ACHN (cell line): ENCODE measurements at regions not wholly inside any gene's neighbourhood (a gene's known extent, or its start where the extent isn't known, plus 50 kb on each side); places are given as distances from the start of the nearest gene placed in this dataset.
"Not testable (repeated sequence)": the region's sequence is repeated elsewhere in the genome, so short reads cannot be mapped to it uniquely, and the experiment has no call there.

Experiments
- DNase-seq: peaks from one replicate; pipeline ENCODE4 v3.0.0-alpha.2; 2015
- in situ Hi-C: cut with HindIII; loops from 2 replicates; pipeline ENCODE4 v1.10.0; 2017; ENCODE audit warnings: low sequenced_read_pairs, low pct_ligation_motif_present, low pct_unique_long_range_greater_than_20kb

DNA sequence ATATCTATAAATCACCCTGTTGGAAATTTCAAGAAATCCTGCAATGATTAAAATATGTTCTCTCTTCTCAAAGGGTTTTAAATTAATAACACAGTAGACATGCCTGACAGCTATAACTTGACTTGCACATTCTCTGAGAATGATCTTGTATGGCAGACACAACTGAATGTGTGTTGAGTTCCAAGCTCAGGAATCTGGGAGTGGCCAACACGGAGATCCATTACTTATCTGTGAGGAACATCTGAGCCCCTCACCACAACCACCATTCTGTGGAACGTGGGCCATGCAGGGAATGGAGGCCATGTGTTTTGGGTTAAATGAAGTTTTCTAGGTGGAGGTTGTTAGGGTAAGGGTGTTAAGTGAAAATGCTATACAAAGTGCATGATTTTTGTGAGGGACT lies 105.3 kb upstream of the CHMP2B start:
- in situ Hi-C loops = no loop called here
- no peak for DNase-seq

DNA sequence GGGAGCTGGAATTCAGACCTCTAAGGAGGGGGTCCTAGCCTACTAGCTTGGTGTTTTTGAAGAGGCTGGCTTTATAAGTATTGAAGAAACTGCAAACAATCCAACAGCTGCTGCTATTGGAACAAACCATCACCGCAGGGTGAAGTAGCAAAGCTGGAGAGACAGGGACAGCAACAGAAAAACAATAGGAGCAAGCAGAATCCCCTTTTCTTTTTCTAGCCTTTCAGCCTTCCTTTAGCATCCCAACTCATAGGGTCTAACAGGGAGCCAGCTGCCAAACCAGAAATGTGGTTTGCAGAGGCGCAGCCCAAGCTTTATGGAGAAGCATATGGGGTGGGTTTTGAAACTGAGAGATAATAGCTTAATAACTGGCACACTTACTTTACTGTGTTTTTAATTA lies 106.2 kb upstream of the CHMP2B start:
- no peak for DNase-seq
- in situ Hi-C loops = no loop called here

DNA sequence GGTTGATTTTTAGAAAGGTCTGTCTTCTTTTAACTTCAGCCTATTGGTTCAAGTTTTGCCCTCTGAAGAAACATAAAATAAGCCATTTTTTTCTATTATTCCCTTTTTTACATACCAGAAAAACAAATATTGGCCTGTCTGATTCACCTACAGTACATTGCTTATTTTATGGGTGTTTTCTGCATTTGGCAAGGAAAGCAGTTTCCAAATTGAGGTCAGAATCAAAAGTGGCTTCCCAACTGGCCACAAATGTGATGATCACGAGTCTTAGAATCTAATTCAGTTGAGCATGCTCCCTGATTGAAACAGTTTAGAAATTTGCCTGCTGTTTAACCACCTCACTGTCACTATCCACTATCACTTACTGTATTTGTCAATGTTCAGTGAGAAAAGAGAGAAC lies 106.9 kb upstream of the CHMP2B start:
- in situ Hi-C loops = no loop called here
- DNase-seq = no peak

DNA sequence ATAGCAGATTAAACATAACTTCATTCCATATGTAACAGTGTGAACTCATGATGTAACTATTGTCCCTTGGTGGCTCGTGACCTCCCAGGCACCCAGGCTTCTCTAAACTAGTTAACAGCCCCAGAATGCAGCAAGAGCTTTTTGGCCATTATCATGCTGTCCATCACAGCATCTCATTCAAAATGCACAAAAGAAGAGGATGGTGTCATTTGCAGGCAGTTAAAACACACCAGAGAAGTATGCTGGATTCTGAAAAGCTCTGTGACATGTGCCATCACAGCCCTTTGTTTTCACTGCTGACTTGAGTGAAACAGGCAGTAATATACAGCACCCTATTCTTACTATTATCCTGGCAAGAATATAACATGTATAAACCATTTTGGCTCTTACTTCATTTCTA lies 117.6 kb upstream of the CHMP2B start:
- no peak for DNase-seq
- in situ Hi-C loops = no loop called here

DNA sequence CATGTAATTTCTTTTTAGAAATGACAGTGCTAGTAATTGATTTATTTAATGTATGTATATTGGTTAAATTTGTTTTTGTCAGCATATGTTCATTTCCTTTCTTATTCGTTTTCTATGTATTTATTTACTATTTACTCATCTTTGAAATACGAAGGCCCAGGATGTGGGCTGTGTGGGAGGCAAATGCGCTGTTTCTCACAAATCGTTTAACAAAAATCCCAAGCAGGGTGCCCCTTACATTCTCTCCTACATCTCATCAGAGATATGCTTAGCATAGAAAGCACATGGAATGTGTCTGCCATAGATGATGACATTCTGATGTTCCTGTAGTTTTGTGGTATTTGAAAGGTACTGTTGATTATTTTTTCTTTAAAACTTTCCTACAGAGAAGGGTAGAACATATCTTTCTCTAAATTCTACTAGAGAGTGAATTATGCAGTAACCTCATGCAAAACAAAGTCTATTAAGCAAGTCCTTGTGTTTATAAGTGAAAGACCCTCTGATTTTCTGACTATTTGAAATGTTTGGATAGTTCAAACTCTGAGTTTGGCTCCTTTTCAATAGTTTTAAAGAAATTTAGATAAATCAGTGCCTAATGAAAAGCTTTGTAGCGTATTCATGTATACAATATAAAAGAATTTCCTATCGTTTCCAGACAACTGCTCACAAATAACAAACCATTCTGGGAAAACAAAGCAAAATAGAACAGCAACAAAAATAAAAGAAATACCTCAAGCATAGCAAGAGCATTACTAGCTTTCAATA lies 111.1 kb upstream of the VGLL3 start:
- DNase-seq = no peak
- in situ Hi-C loops = no loop called here

DNA sequence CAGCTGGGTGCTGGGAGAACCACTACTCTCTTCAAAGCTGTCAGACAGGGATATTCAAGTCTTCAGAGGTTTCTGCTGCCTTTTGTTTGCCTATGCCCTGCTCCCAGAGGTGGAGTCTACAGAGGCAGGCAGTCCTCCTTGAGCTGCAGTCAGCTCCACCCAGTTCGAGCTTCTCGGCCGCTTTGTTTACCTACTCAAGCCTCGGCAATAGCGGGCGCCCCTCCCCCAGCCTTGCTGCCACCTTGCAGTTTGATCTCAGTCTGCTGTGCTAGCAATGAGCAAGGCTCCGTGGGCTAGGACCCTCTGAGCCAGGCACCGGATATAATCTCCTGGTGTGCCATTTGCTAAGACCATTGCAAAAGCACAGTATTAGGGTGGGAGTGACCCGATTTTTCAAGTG lies 106.8 kb upstream of the VGLL3 start:
- in situ Hi-C loops, DNase-seq: not testable (repeated sequence)

DNA sequence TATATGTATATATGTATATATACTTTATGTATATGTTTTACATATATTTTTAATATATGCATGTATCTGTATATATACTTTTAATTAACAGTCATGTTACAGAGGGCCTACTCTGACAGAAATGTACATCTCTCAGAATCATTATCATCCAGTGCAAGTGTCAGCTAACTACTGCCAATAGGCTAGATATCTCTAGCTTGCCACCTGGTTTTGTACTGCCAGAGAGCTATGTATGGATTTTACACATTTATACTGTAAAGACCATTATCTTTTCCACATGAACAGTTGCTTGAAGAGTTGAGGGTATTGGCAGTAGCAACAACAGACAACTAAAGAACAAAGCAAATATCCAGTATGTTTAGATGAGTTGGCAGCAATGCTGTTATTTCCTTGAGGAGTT lies 99.7 kb upstream of the VGLL3 start:
- in situ Hi-C loops = no loop called here

DNA sequence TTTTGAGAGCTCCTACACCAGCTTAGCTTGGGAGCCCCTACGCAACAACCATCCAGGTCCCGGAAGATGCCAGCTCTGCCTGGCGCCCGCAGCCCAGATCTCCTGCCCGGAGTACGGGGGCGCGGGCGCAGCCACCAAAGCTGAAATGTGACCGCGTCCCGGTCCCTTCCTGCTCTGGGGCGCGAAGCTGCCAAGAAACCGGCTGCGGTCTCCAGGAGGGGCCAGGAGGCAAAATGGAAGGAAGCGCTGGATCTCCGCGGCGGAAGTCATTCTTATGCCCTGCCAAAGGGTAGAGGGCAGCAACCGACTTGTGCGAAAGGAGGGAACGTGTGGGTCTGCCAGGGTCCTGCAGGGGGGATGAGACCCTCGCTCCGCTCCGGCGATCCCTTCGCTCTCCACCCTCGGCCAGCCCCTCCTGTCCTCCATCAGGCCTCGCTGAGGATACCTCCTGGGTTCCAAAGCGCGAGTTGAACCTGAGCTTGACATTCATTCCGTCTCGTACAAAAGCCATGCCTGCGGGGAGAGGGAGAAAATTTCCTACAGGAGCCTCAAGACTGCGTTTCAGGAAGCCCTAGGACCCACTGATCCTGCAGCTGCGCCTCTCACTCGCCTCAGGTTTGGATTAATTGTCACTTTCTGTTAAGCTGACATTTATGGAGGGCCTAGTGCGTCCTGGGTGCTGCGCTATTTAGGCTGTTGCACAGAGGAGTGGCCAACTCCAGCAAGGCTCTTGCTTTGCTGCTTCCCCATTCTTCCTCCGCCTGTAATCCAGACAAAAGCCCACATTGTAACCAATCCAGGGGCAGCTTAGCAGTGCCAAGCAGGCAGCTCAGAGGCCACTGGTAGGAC lies 98.3 kb upstream of the VGLL3 start:
- no peak for DNase-seq
- in situ Hi-C loops = no loop called here

More for the DNA sequence above, 99.7 kb upstream of the VGLL3 start:
- DNase-seq = no peak

DNA sequence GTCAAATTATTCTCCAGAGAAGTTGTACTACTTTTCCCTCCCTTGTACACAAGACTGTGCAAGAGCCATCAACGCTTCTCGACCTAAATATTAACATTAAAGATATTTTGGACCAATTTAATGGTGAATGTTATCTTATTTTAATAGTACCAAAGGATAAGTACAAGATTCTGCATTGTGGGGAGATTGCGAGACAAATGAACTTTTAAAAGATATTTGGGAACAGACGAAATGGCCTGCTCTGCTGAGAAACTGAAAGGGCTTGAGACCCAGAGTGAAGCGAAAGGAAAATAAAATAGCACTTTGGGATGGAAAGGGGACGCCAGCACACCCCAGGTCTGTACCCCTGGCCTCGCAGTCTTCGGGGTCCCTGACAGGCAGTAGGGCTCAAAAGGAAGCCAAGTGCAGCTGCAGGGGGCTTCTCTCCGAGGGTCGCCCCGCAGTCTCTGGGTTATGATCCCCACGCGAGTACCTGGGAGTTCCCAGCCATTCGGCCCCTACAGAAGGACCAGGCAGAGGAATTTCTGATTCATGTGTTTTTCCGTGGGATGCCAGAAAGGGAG lies 97.6 kb upstream of the VGLL3 start:
- DNase-seq = no peak
- in situ Hi-C loops = no loop called here

DNA sequence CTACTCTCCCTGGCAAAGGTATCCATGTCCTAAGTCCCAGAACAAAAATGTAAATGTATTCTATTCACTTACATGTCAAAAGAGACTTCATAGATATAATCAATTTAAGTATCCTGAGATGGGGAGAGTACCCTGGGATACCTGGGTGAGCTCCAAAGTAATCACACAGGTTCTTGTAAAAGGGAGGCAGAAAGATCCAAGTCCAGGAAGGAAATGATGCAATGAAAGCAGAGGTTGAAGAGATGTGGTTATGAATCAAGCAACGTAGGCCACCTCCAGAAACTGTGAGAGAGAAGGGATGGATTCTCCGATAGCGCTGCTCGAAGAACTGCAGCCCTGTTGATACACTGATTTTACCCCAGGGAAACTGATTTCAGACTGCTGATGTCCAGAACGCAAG lies 93.9 kb upstream of the VGLL3 start:
- no peak for DNase-seq
- in situ Hi-C loops = no loop called here

DNA sequence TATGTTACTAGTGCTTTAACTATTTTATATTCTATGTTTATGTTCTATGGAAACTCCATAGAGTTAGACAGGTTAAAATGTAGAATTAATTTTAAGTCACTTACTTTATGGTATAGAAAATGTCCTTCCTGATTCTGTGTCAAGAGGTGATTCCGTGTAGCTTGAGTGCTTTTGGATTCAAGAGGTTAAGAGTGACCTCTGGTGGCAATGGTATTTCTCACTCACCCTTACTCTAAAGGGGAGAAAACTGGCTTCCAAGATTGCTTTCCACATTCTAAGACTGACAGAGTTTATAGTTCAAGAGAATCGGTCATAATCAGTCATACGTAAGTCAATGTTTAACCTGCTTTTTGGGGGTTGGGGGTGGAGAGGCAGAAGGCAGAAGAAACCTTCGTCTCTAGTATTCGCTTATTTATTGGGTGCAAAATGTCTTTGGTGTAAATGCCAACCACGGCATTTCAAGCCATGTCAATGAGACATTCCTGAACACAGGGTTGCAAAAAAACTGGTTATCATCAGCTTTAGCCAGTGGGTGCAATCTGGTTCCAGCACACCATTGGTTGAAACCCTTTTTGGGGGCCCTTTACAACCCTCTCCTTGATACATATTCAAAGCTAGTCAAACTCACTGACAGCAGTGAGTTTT lies 92.0 kb upstream of the VGLL3 start:
- in situ Hi-C loops = no loop called here
- peak; percentile 40 for DNase-seq

DNA sequence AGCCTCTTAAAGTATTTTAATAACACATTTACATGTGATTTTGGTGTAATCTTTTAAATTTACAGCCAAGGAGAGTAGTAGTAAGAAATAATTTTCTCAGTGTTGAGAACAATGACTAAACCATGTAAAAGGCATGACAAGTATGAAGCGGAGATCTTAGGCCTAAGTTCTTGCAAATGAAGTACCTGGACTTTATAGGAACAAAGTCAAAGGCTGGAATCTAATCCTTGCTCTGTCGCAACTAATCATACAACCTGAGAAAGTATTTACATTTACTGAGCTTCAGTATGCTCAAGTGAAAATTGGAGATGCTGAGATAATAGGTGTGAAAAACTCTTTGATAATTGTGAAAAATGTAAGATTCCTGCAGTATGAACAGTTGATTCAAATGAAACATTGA lies 86.4 kb upstream of the VGLL3 start:
- in situ Hi-C loops = no loop called here
- DNase-seq = no peak

DNA sequence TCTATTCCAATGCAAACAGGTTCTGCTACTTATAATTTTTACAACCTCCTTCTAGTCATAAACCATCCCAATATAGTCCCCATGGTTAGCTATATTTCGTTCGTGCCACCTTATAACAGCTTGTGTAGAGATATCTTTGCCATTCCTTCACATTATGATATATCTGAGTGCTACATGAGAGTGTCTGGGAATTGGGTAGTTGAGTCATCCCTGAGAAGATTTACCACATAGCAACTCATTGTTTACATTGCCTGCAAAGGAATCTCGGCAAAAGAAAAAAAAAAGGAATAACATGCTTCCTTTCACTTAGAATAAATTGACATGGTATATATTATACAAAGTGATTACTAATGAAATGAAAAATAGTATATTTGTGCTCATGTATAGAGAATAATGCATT lies 86.0 kb upstream of the VGLL3 start:
- in situ Hi-C loops = no loop called here
- peak; percentile 5 for DNase-seq

DNA sequence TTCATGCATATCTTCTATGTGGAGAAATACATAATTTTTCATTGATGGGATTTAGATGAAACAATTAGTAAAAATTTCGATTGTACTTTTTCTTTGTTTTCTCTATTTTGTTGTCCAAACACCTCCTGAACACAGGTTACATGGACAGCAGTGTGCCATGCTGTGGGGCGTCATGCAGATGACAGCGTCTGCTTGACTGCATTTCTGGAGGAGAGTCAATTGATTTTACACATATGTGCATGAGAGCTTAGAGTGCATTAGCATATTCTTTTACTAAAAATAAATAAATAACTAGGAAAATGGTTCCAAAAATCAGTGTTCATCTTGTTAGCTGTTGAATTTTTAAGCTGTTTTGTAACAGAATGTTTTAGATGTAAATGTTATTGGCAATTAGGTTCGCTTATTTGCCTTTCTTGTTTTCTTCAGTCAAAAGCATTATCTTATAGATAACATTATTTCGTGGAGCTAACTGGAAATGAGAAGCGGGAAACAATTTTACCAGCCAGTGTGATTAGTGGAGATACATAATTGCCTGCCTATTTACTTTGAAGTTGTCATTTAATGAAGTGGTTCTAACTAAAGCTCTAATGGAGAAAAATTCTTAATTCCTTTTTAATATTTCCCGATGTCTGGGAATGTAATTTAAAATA lies 82.7 kb upstream of the VGLL3 start:
- DNase-seq = no peak
- in situ Hi-C loops = no loop called here

DNA sequence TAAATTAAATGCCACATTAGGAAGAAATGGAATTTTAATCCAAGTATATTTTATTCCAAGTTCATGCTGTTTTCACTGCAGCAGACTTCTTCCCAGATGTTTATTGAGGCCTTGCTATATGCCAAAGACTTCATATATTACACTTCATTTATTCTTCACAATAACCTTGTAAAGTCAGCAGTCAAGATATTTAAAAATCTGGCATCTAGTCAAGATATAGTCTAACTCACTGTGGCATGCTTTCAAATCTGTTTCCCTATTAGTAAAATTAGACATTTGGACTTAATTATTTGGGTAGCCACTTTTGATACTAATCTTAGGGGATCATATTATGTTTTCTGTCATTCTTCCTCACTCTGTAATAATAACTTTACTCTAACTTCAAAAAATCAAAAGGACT lies 81.5 kb upstream of the VGLL3 start:
- no peak for DNase-seq
- in situ Hi-C loops = no loop called here

DNA sequence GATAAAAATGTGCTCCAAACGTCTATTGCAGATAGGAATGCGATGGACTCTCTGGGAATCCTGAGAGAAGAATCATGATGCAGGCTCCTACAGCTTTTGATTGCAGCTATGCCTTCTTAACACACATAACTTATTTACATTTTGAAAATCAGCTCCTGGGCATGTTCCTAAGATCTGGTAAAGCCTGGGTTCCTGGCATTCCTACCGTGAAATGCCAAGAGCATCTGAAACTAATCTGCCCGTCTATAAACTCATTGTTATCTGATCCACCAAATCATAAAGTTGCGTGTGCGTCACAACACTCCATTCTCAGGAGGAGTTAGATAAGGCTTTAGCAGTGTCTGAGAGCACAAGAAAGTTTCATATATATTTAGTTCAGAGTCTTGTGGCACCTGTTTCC lies 79.0 kb upstream of the VGLL3 start:
- in situ Hi-C loops = no loop called here
- DNase-seq = no peak

DNA sequence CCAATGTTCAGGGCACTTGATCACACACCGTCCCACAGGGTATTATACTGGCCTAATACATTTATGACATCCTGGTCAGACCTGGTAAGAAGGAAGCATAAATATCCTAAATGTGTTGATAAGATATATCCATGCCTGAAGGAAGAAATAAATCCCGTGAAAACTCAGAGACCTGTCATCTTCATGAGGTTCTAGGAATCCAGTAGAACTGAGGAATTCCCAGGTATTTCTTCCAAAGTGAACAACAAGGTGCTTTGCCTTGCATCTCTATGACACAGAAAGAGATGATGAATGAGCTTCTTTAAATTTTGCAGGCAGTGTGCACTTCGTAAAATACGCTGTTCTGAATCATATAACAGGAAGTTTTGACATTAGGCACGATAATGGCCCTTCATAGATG lies 78.1 kb upstream of the VGLL3 start:
- in situ Hi-C loops = no loop called here
- DNase-seq = no peak

DNA sequence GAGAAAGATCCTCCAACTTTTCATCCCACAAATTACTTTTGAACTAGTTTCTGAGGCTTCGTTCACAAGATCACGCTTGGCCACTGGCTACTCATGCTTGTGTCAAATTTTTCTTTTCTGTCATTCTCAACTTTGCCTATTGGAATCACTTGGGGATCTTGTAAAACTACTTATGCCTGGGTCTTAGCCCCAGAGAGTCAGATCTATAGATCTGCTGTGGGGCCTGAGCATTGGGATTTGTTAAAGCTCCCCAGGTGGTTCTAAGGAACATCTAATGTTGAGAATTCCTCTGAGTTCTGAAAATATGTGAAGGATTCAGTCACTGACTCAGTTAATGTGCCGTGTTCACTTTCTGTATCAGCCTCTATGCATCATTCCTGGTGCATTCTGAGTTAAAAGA lies 71.7 kb upstream of the VGLL3 start:
- no peak for DNase-seq
- in situ Hi-C loops = no loop called here

DNA sequence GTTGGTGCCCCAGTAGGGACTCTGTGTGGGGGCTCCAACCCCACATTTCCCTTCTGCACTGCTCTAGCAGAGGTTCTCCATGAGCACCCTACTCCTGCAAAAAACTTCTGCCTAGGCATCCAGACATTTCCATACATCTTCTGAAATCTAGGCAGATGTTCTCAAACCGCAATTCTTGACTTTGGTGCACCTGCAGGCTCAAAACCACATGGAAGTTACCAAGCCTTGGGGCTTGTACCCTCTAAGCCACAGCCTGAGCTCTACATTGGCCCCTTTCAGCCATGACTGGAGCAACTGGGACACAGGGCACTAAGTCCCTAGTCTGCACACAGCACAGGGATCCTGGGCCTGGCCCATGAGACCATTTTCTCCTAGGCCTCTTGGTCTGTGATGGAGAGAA lies 66.5 kb upstream of the VGLL3 start:
- in situ Hi-C loops = no loop called here
- DNase-seq = no peak
